Spleen (tissue), 11 donors: ENCODE measurements at regions not wholly inside any gene's neighbourhood (a gene's known extent, or its start where the extent isn't known, plus 50 kb on each side); places are given as distances from the start of the nearest gene placed in this dataset.

Experiments
- DNase-seq: peaks from one replicate; pipeline ENCODE4 v3.0.0-alpha.2; 2020
- H3K27ac ChIP-seq, 8 donors: fragments of 200-600 bp; sonication (generic) in 7 of 8; 1 replicate in 4 of 8; 2 replicates in 4 of 8; pipeline versions ENCODE4 v1.5.0 to v1.8.0; 2016 to 2021; ENCODE audit warnings: inconsistent platforms in 4 of 8, mild to moderate bottlenecking in 4 of 8, moderate library complexity in 1 of 8
- H3K27me3 ChIP-seq, 7 donors: fragments of 200-600 bp; sonication (generic) in 6 of 7; replicated peaks in 1 of 7; 1 replicate in 4 of 7; 2 replicates in 3 of 7; pipeline versions ENCODE4 v1.5.0 to v1.8.0; 2016 to 2021; ENCODE audit warnings: inconsistent platforms in 3 of 7, mild to moderate bottlenecking in 1 of 7
- H3K36me3 ChIP-seq, 6 donors: fragments of 200-600 bp; sonication (generic) in 5 of 6; 1 replicate in 4 of 6; 2 replicates in 2 of 6; pipeline versions ENCODE4 v1.5.0 to v1.8.0; 2016 to 2021; ENCODE audit warnings: inconsistent platforms in 2 of 6
- H3K4me1 ChIP-seq, 6 donors: fragments of 200-600 bp; sonication (generic) in 5 of 6; 1 replicate in 3 of 6; 2 replicates in 3 of 6; pipeline versions ENCODE4 v1.5.0 to v1.8.0; 2016 to 2021; ENCODE audit warnings: inconsistent platforms in 3 of 6
- H3K4me3 ChIP-seq, 8 donors: fragments of 200-600 bp; sonication (generic) in 7 of 8; 1 replicate in 4 of 8; 2 replicates in 4 of 8; pipeline versions ENCODE4 v1.5.0 to v1.8.0; 2016 to 2021; ENCODE audit warnings: inconsistent platforms in 4 of 8, mild to moderate bottlenecking in 4 of 8, moderate library complexity in 2 of 8
- H3K9me3 ChIP-seq, 8 donors: fragments of 200-600 bp; sonication (generic) in 7 of 8; 1 replicate in 4 of 8; 2 replicates in 4 of 8; pipeline versions ENCODE4 v1.5.0 to v1.8.0; 2016 to 2021; ENCODE audit warnings: inconsistent platforms in 4 of 8
- POLR2A ChIP-seq, 3 donors: fragments of 450-650 bp; IDR thresholded peaks; one replicate each; pipeline ENCODE4 v1.5.1; 2017; ENCODE audit warnings: antibody characterized with exemption in 3 of 3, mild to moderate bottlenecking in 1 of 3
- POLR2AphosphoS5 ChIP-seq, 3 donors: sonication (generic); formaldehyde crosslinking; IDR thresholded peaks; one replicate each; pipeline ENCODE4 v1.5.1; 2017; ENCODE audit warnings: antibody characterized with exemption in 3 of 3
- WGBS, 5 donors: extraction: QIAGEN DNeasy Blood & Tissue Kit in 3 of 5; methylation state at CpG; one replicate each; pipeline versions ENCODE4 v1.1.5 to v1.1.7; 2013 to 2018; 5-methylcytosine and 5-hydroxymethylcytosine counted together
- intact Hi-C: fragments of 100-400 bp; cut with DNase I; formaldehyde crosslinking; loops from one replicate; pipeline ENCODE4 v1.15.0; 2023; ENCODE audit warnings: low total_unique reads
- TF ChIP-seq, protein P1 (sequence below), 11 experiments: fragments of 200-600 bp in 7 of 11; fragments of 450-650 bp in 4 of 11; sonication (generic) in 4 of 11; IDR thresholded peaks in 8 of 11; conservative IDR thresholded peaks in 3 of 11; 1 replicate in 7 of 11; 2 replicates in 4 of 11; pipeline versions ENCODE4 v1.4.0 to v1.8.0; 2016 to 2021; ENCODE audit warnings: antibody characterized with exemption in 11 of 11, inconsistent platforms in 4 of 11, mild to moderate bottlenecking in 1 of 11
- donor health status: healthy with polysubstance abuse.
- donor health status: DM: no; HTN: no; CAD: no; lungs with moderate emphysema.
- donor health status: DM: no; HTN: no; CAD: no.
- donor health status: Bipolar disorder and iron deficiency.
- donor health status: healthy.
- donor health status: DM: no; HTN: no; CAD: no.
- donor health status: DM: yes; HTN: yes; CAD: no.

DNA sequence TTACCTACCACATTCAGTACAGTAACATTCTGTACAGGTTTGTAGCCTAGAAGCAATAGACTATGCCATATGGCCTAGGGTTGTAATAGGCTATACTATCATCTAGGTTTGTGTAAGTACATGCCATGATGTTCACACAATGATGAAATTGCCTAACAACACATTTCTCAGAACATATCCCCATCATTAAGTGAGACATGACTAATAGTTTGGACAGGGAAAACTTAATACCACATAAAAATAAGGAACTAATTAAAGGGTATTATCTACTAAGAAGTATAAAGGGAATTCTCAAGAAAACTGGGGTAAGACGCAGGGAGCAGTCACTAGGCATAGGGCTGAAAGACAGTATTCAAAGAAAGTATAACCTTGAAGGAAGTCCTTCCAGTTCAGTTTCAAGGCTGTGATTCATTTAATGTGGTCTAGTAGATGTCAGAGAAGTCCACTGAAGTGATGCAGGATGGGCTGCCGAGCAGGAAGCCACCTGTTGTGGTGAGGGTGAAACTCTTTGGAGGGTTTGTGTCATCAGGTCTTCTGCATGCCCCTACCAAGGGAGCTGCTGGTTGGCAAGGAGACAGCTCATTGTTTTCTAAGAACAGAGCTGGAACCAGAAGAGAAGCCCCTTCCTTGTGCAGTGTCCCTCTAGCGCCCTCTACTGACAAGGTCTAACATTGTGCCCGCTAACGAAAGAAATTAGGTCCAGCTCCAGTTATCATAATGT, 122.9 kb downstream of the OLFM4 start:
- H3K36me3 ChIP-seq = no peaks in the 10 kb centered on the region
- no peak overlapping the region for H3K4me3 ChIP-seq
- H3K27ac ChIP-seq = no peak overlapping the region
- TF ChIP-seq, protein P1, sequence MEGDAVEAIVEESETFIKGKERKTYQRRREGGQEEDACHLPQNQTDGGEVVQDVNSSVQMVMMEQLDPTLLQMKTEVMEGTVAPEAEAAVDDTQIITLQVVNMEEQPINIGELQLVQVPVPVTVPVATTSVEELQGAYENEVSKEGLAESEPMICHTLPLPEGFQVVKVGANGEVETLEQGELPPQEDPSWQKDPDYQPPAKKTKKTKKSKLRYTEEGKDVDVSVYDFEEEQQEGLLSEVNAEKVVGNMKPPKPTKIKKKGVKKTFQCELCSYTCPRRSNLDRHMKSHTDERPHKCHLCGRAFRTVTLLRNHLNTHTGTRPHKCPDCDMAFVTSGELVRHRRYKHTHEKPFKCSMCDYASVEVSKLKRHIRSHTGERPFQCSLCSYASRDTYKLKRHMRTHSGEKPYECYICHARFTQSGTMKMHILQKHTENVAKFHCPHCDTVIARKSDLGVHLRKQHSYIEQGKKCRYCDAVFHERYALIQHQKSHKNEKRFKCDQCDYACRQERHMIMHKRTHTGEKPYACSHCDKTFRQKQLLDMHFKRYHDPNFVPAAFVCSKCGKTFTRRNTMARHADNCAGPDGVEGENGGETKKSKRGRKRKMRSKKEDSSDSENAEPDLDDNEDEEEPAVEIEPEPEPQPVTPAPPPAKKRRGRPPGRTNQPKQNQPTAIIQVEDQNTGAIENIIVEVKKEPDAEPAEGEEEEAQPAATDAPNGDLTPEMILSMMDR (IDR thresholded peaks at IDR 0.05 in 8 of 11, conservative IDR thresholded peaks at IDR 0.05 in 3 of 11) = peak in 8 of 11 experiments; percentile 19 to 57 (median 39)
- no peak for TF ChIP-seq POLR2AphosphoS5 (IDR thresholded peaks at IDR 0.05)
- 16 to 27% (median 23%) methylated on average over 5 of the region's 5 CpGs for WGBS, 5 donors
- DNase-seq = no peak
- no peaks in the 10 kb centered on the region for H3K4me1 ChIP-seq
- H3K27me3 ChIP-seq = peaks cover 0 to 23% (median 0%) of the 10 kb centered on the region in 7 donors
- intact Hi-C loops = no loop called here
- no peaks in the 10 kb centered on the region for H3K9me3 ChIP-seq

DNA sequence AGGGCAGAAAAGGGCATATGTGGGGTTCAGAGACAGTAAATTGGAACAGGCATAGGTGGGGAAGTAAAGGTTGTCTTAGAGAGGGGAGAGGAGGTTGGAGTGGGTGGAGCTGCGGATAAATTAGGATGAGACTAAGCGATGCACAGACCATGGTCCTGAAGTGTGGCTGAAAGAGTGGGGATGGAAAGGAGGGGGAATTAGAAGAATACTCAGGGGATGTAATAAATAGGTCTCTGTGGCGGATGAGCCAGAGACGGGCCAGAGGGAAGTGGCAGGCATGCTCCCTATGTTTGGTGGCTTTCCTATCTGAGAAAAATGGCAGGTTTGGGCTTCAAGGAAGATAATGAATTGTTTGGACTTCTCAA, 123.4 kb downstream of the OLFM4 start:
- peaks cover 0 to 3% (median 0%) of the 10 kb centered on the region in 8 donors for H3K9me3 ChIP-seq
- no peaks in the 10 kb centered on the region for H3K36me3 ChIP-seq
- H3K4me1 ChIP-seq = no peaks in the 10 kb centered on the region
- 17 to 29% (median 23%) methylated on average over 4 of the region's 4 CpGs for WGBS, 5 donors
- no peak for DNase-seq
- no peak overlapping the region for H3K4me3 ChIP-seq
- intact Hi-C loops = no loop called here
- no peak overlapping the region for H3K27ac ChIP-seq
- no peak for TF ChIP-seq POLR2AphosphoS5 (IDR thresholded peaks at IDR 0.05)
- TF ChIP-seq, protein P1 (IDR thresholded peaks at IDR 0.05 in 8 of 11, conservative IDR thresholded peaks at IDR 0.05 in 3 of 11) = peak in 1 of 11 experiments; percentile 21
- peaks cover 0 to 23% (median 0%) of the 10 kb centered on the region in 7 donors for H3K27me3 ChIP-seq

DNA sequence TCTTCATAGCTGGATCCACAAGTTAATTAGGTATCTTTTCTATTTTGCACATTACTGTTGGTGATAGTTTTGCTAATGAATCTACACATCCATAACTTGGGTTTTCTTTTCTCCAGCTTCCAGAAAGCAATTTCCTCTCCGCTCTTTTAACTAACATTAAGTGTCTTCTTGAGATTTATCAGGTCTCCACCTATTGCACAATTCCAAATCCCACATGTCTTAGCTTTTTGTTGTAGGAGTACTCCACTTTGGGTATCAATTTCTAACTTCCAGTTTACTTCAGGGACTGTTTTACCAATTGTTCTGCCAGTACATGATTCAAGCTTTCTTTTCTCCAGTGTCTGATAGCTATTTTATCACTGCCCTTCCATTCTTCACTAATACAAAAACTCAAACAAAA, 129.6 kb downstream of the OLFM4 start:
- WGBS, 5 donors = 79 to 89% (median 87%) methylated on average over 1 of the region's 1 CpG
- Histone ChIP-seq H3K36me3 (no peaks in the 10 kb centered on the region), H3K9me3 (peaks cover 0 to 12% (median 6%) of the 10 kb centered on the region in 8 donors), H3K27ac (no peak overlapping the region), H3K4me1 (no peaks in the 10 kb centered on the region), H3K4me3 (no peak overlapping the region), H3K27me3 (peaks cover 0 to 14% (median 0%) of the 10 kb centered on the region in 7 donors)
- no peak for TF ChIP-seq POLR2A (IDR thresholded peaks at IDR 0.05)
- TF ChIP-seq POLR2AphosphoS5 (IDR thresholded peaks at IDR 0.05) = no peak
- TF ChIP-seq, protein P1 (IDR thresholded peaks at IDR 0.05 in 8 of 11, conservative IDR thresholded peaks at IDR 0.05 in 3 of 11) = no peak
- no peak for DNase-seq
- intact Hi-C loops = no loop called here

DNA sequence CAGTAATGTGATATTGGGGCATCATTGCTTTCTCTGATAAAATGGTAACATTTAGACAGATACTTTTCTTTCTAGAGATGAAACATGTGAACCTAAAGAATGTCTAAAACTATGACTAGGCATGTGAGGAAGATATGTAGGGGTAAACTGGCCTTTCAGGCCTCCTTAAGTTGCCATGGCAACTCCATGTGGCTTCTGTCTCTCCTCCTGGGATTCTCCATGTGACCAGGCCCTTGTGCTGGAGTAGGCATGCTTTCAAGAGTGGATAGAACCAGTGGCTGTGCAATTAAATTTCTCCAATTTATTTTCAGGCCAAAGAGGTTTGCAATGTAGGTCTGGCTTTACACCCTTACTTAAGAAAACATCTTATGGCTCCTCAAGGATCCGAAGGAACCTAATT, 130.8 kb downstream of the OLFM4 start:
- H3K4me1 ChIP-seq = no peaks in the 10 kb centered on the region
- H3K4me3 ChIP-seq = no peak overlapping the region
- DNase-seq = no peak
- H3K36me3 ChIP-seq = no peaks in the 10 kb centered on the region
- peaks cover 0 to 12% (median 6%) of the 10 kb centered on the region in 8 donors for H3K9me3 ChIP-seq
- peaks cover 0 to 13% (median 0%) of the 10 kb centered on the region in 7 donors for H3K27me3 ChIP-seq
- 94 to 97% (median 96%) methylated on average over 1 of the region's 1 CpG for WGBS, 5 donors
- H3K27ac ChIP-seq = no peak overlapping the region
- no peak for TF ChIP-seq POLR2A (IDR thresholded peaks at IDR 0.05)
- TF ChIP-seq POLR2AphosphoS5 (IDR thresholded peaks at IDR 0.05) = no peak
- TF ChIP-seq, protein P1 (IDR thresholded peaks at IDR 0.05 in 8 of 11, conservative IDR thresholded peaks at IDR 0.05 in 3 of 11) = no peak
- intact Hi-C loops = no loop called here
